ENCODE measurements at regions not wholly inside any gene's neighbourhood (a gene's known extent, or its start where the extent isn't known, plus 50 kb on each side); places are given as distances from the start of the nearest gene placed in this dataset.

DNA sequence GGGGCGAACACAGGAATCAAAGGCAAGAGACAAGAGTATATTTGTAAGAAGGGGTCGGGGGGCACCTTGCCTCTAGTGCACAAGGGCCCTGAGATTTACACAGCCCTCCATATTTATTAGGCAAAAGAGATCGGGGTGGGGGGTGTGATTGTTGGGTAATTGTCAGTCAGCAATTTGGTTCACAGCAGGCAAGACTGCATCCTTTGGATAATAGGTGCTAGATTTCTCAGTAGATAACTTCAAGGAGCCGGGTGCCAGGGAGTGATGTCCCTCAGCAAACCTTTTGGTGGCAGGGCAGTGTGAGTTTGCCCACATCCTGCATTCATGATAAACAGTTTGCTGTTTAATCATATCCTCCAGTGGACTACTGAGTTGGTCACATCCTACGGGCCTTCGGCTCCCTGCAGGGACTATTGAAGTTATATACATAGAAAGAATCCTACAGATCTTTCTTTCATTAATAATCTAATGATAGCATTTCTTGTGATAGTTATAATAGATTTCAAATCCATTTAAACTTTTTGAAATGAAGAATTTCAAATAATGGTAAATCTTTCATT, 178.5 kb downstream of the GNAI1 start:
- TF ChIP-seq, protein P1, sequence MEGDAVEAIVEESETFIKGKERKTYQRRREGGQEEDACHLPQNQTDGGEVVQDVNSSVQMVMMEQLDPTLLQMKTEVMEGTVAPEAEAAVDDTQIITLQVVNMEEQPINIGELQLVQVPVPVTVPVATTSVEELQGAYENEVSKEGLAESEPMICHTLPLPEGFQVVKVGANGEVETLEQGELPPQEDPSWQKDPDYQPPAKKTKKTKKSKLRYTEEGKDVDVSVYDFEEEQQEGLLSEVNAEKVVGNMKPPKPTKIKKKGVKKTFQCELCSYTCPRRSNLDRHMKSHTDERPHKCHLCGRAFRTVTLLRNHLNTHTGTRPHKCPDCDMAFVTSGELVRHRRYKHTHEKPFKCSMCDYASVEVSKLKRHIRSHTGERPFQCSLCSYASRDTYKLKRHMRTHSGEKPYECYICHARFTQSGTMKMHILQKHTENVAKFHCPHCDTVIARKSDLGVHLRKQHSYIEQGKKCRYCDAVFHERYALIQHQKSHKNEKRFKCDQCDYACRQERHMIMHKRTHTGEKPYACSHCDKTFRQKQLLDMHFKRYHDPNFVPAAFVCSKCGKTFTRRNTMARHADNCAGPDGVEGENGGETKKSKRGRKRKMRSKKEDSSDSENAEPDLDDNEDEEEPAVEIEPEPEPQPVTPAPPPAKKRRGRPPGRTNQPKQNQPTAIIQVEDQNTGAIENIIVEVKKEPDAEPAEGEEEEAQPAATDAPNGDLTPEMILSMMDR (conservative IDR thresholded peaks at IDR 0.05): no peak
- no peak for TF ChIP-seq EZH2 (IDR thresholded peaks at IDR 0.05; ENCODE audit: low read depth)

Data from PC-9 (cell line).